NCI-H1417 treated with DMSO at 0.1 percent for 48 hours (cell line): ENCODE measurements at regions not wholly inside any gene's neighbourhood (a gene's known extent, or its start where the extent isn't known, plus 50 kb on each side); places are given as distances from the start of the nearest gene placed in this dataset.

Source experiments
- DNase-seq: peaks from one replicate; lab custom pipeline; 2025; lab: John Stamatoyannopoulos, UW

DNA sequence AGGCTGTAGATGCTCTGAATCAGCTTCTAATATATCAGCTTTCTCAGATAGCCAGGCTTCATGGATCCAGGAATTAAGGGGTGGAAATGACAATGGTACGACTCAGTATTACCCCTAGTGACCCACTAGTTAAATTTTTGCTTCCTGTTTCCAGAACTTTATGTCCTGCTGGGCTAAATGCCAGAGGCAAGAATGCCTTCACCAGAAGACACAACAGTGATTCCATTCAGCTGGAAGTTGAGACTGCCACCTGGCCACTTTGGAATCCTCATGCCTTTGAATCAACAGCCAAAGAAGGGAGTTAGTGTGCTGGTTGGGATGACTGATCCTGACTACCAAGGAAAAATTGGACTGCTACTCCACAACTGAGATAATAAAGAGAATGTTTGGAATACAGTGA, 239.1 kb downstream of the ASXL3 start:
- DNase-seq = no peak

DNA sequence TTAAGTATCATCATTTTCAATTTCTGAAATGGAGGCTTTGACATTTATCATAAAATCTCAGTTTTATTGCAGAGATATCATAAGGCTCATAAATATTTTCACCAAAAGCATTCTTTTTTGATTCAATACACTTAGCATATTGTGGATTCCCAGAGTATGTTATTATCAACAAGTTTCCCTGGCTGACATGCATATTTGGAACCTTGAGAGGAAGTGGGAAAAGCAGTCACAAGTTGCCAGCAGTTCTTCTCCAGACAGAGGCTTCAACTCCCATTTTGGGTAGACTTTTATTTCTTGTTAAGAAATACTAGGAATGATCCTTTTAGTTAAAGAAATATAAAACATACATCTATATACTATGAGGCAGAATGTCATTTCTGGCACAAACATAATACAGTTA, 236.5 kb downstream of the ASXL3 start:
- no peak for DNase-seq

DNA sequence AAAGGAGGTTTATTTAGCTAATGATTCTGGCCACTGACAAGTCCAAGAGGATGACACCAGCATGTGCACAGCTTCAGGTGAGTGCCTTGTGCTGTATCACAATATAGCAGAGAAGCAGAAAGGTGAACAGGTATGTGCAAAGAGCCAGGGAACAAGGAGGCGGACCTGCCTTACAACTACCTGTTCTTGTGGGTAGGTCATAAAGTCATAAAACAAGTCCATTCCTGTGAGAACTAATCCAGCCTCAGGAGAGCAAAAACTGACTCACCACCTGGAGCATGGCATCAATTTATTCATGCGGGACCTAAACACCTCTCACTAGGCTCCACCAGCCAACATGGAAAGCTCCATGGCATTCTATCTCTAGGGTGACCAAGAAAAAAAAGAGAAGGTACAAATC, 234.2 kb downstream of the ASXL3 start:
- DNase-seq = no peak

DNA sequence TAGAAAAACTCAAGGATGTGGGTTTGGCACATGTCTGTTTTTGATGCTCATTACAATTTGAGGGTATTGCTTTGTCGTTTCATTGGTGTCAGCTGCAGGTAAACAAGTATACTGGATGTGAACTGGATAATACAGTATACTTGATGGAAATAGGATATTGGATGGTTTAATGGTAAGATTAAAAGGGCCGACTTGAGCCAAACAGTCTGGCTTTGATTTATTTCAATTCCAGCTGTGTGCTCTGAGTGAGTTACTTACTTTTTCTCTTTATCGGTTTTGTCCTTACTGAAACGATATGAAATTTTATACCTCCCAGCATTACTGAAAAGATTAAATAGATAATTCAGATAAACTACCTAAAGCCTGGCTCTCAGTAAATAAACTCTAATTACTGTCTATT, 227.6 kb downstream of the ASXL3 start:
- DNase-seq = no peak

GRCh38 chr18:33804258-33804657, 226.2 kb downstream of the ASXL3 start:
- DNase-seq = no peak

DNA sequence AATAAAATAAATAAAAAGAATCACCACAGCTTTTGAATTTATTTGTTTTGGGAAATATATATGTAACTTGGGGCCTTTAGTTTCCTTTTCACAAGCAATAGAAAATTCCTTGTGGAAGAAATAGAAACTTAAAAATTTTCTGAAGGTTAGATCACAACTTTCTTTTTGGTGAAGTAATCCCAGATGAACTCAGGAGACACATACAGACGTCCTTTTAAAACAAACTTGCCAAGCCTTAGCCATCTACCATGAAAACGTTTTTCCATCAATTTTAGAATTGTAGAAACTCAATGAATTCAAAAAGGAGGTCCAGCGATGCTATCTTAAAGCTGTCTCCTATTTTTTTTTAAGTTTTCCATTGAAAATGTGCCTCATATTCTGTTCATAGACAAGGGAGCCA, 225.6 kb downstream of the ASXL3 start:
- no peak for DNase-seq

GRCh38 chr18:33802955-33803354, 224.9 kb downstream of the ASXL3 start:
- DNase-seq = peak; percentile 95
